Activated CD8-positive, alpha-beta T cell treated with anti-CD3 and anti-CD28 coated beads for 36 hours (primary cell): ENCODE measurements at regions not wholly inside any gene's neighbourhood (a gene's known extent, or its start where the extent isn't known, plus 50 kb on each side); places are given as distances from the start of the nearest gene placed in this dataset.

Experiments
- ATAC-seq: fragments of 200-7000 bp; cut with Tn5 transposase; one replicate; pipeline ENCODE4 v1.10.0; 2021; ENCODE audit warnings: mild to moderate bottlenecking, moderate library complexity
- CTCF ChIA-PET: fragments of 350-600 bp; sonication (Branson Sonifier 250); formaldehyde crosslinking; loops from one replicate; lab custom pipeline; 2021; ENCODE audit warnings: antibody characterized with exemption; lab: Charles Lee
- POLR2A ChIA-PET: fragments of 350-600 bp; sonication (Branson Sonifier 250); formaldehyde crosslinking; loops from one replicate; lab custom pipeline; 2021; ENCODE audit warnings: antibody characterized with exemption; lab: Charles Lee
- DNase-seq: peaks from one replicate; pipeline ENCODE4 v3.0.0-alpha.2; 2020
- H3K27ac Mint-ChIP-seq: one replicate; pipeline ENCODE4 v1.8.0; 2021; ENCODE audit warnings: mild to moderate bottlenecking, mixed read lengths
- H3K27me3 Mint-ChIP-seq: one replicate; pipeline ENCODE4 v1.8.0; 2021; ENCODE audit warnings: mixed read lengths
- H3K36me3 Mint-ChIP-seq: one replicate; pipeline ENCODE4 v1.8.0; 2021; ENCODE audit warnings: low read depth, mixed read lengths
- H3K4me1 Mint-ChIP-seq: one replicate; pipeline ENCODE4 v1.8.0; 2021; ENCODE audit warnings: low read depth, mixed read lengths
- H3K4me3 Mint-ChIP-seq: one replicate; pipeline ENCODE4 v1.8.0; 2021; ENCODE audit warnings: mild to moderate bottlenecking, moderate library complexity, mixed read lengths
- H3K9me3 Mint-ChIP-seq: one replicate; pipeline ENCODE4 v1.8.0; 2021; ENCODE audit warnings: mixed read lengths
- CTCF ChIP-seq: fragments of 200-600 bp; IDR thresholded peaks from one replicate; pipeline ENCODE4 v1.8.0; 2022; ENCODE audit warnings: antibody characterized with exemption, mild to moderate bottlenecking
- intact Hi-C: fragments of 100-400 bp; cut with micrococcal nuclease; formaldehyde crosslinking; loops from one replicate; pipeline ENCODE4 v1.10.0; 2022

GRCh38 chr13:33740134-33740538, 77.8 kb upstream of the RFC3 start:
- TF ChIP-seq CTCF: no peak
- Mint-ChIP-seq H3K4me1 (peaks cover 19% of the 10 kb centered on the region), H3K9me3 (no peaks in the 10 kb centered on the region), H3K27ac (no peak overlapping the region), H3K36me3 (no peaks in the 10 kb centered on the region), H3K4me3 (no peak overlapping the region), H3K27me3 (no peaks in the 10 kb centered on the region)
- intact Hi-C loops: no loop called here
- POLR2A ChIA-PET: no interaction called here
- no peak for DNase-seq
- CTCF ChIA-PET: interaction anchor here (1.0 kb wide), 1 partner anchor 16 kb away, joined by 3 read pairs; no protein-coding TSS in a partner anchor
- ATAC-seq: no peak

GRCh38 chr13:33742321-33742720, 75.6 kb upstream of the RFC3 start:
- Mint-ChIP-seq H3K4me1 (peaks cover 19% of the 10 kb centered on the region), H3K27ac (no peak overlapping the region), H3K4me3 (no peak overlapping the region), H3K36me3 (no peaks in the 10 kb centered on the region), H3K27me3 (no peaks in the 10 kb centered on the region), H3K9me3 (no peaks in the 10 kb centered on the region)
- ChIA-PET POLR2A (no interaction called here), CTCF (no interaction called here)
- DNase-seq (no peak), ATAC-seq (no peak)
- intact Hi-C loops: no loop called here
- no peak for TF ChIP-seq CTCF

GRCh38 chr13:33743438-33744368, 74.2 kb upstream of the RFC3 start:
- ATAC-seq (peak; percentile 76), DNase-seq (peak; percentile 17)
- Mint-ChIP-seq H3K27me3 (no peaks in the 10 kb centered on the region), H3K4me3 (no peak overlapping the region), H3K36me3 (no peaks in the 10 kb centered on the region), H3K27ac (no peak overlapping the region), H3K9me3 (no peaks in the 10 kb centered on the region), H3K4me1 (peaks cover 19% of the 10 kb centered on the region)
- POLR2A ChIA-PET: no interaction called here
- CTCF ChIA-PET: interaction anchor here (0.9 kb wide), 1 partner anchor 248 kb away, joined by 3 read pairs; no protein-coding TSS in a partner anchor
- intact Hi-C loops: no loop called here
- no peak for TF ChIP-seq CTCF

GRCh38 chr13:33744589-33745369, 73.2 kb upstream of the RFC3 start:
- POLR2A ChIA-PET: interaction anchor here (0.6 kb wide), 1 partner anchor 488 kb away, joined by 3 read pairs; no protein-coding TSS in a partner anchor
- intact Hi-C loops: no loop called here
- no peak for TF ChIP-seq CTCF
- H3K27ac Mint-ChIP-seq: no peak overlapping the region
- no peaks in the 10 kb centered on the region for H3K36me3 Mint-ChIP-seq
- no peak for DNase-seq
- no peak for ATAC-seq
- no peaks in the 10 kb centered on the region for H3K9me3 Mint-ChIP-seq
- no peaks in the 10 kb centered on the region for H3K27me3 Mint-ChIP-seq
- CTCF ChIA-PET: interaction anchor here (0.9 kb wide), 1 partner anchor 249 kb away, joined by 3 read pairs; no protein-coding TSS in a partner anchor
- H3K4me1 Mint-ChIP-seq: peaks cover 19% of the 10 kb centered on the region
- H3K4me3 Mint-ChIP-seq: no peak overlapping the region
